Subcutaneous abdominal adipose tissue (tissue), 5 donors: ENCODE measurements at regions not wholly inside any gene's neighbourhood (a gene's known extent, or its start where the extent isn't known, plus 50 kb on each side); places are given as distances from the start of the nearest gene placed in this dataset.

Experiments
- H3K27ac ChIP-seq: one replicate; pipeline ENCODE4 v1.7.0; 2013; ENCODE audit warnings: low read depth, mild to moderate bottlenecking, inconsistent platforms, low read length, moderate library complexity
- H3K27me3 ChIP-seq, 5 donors: one replicate each; pipeline ENCODE4 v1.7.0; 2013; ENCODE audit warnings: low read length in 5 of 5, inconsistent platforms in 1 of 5; ENCODE audit not compliant: control insufficient read depth in 5 of 5, insufficient read depth in 4 of 5
- H3K36me3 ChIP-seq, 5 donors: one replicate each; pipeline ENCODE4 v1.7.0; 2013; ENCODE audit warnings: low read length in 5 of 5; ENCODE audit not compliant: control insufficient read depth in 5 of 5, insufficient read depth in 5 of 5
- H3K4me1 ChIP-seq, 5 donors: one replicate each; pipeline ENCODE4 v1.7.0; 2013; ENCODE audit warnings: low read length in 5 of 5, mild to moderate bottlenecking in 3 of 5, moderate library complexity in 1 of 5; ENCODE audit not compliant: control insufficient read depth in 5 of 5, insufficient read depth in 5 of 5
- H3K4me3 ChIP-seq, 5 donors: one replicate each; pipeline ENCODE4 v1.7.0; 2013; ENCODE audit warnings: low read length in 5 of 5, low read depth in 1 of 5
- H3K9ac ChIP-seq, 5 donors: one replicate each; pipeline ENCODE4 v1.7.0; 2013; ENCODE audit warnings: low read length in 5 of 5, mild to moderate bottlenecking in 4 of 5, moderate library complexity in 3 of 5
- H3K9me3 ChIP-seq, 5 donors: one replicate each; pipeline ENCODE4 v1.7.0; 2013; ENCODE audit warnings: low read length in 5 of 5; ENCODE audit not compliant: control insufficient read depth in 5 of 5
- donor health status: healthy.
- donor health status: healthy.
- donor health status: healthy.
- donor health status: healthy.
- donor health status: healthy.

- no peak overlapping the region for H3K9ac ChIP-seq
- no peaks in the 10 kb centered on the region for H3K27me3 ChIP-seq
- H3K4me1 ChIP-seq = no peaks in the 10 kb centered on the region
- H3K27ac ChIP-seq = no peak overlapping the region
- no peaks in the 10 kb centered on the region for H3K9me3 ChIP-seq
- no peaks in the 10 kb centered on the region for H3K36me3 ChIP-seq
- H3K4me3 ChIP-seq = no peak overlapping the region
These were observed 115.0 kb upstream of the ADAMTS18 start for GRCh38 chr16:77549876-77550275.

- Histone ChIP-seq H3K9ac (no peak overlapping the region), H3K4me1 (no peaks in the 10 kb centered on the region), H3K27ac (no peak overlapping the region), H3K9me3 (no peaks in the 10 kb centered on the region), H3K4me3 (no peak overlapping the region), H3K36me3 (no peaks in the 10 kb centered on the region), H3K27me3 (no peaks in the 10 kb centered on the region)
These were observed 116.5 kb upstream of the ADAMTS18 start for GRCh38 chr16:77551357-77551756.

GRCh38 chr16:77553130-77553529 is 118.3 kb upstream of the ADAMTS18 start:
- H3K36me3 ChIP-seq = no peaks in the 10 kb centered on the region
- no peaks in the 10 kb centered on the region for H3K4me1 ChIP-seq
- no peak overlapping the region for H3K27ac ChIP-seq
- H3K9ac ChIP-seq = no peak overlapping the region
- no peaks in the 10 kb centered on the region for H3K27me3 ChIP-seq
- H3K9me3 ChIP-seq = no peaks in the 10 kb centered on the region
- no peak overlapping the region for H3K4me3 ChIP-seq

GRCh38 chr16:77555126-77555525 is 120.3 kb upstream of the ADAMTS18 start:
- no peaks in the 10 kb centered on the region for H3K36me3 ChIP-seq
- H3K9ac ChIP-seq = no peak overlapping the region
- no peak overlapping the region for H3K4me3 ChIP-seq
- H3K27me3 ChIP-seq = no peaks in the 10 kb centered on the region
- H3K4me1 ChIP-seq = no peaks in the 10 kb centered on the region
- H3K9me3 ChIP-seq = no peaks in the 10 kb centered on the region
- no peak overlapping the region for H3K27ac ChIP-seq

- no peaks in the 10 kb centered on the region for H3K27me3 ChIP-seq
- H3K4me3 ChIP-seq = no peak overlapping the region
- H3K27ac ChIP-seq = no peak overlapping the region
- H3K4me1 ChIP-seq = no peaks in the 10 kb centered on the region
- no peaks in the 10 kb centered on the region for H3K36me3 ChIP-seq
- no peaks in the 10 kb centered on the region for H3K9me3 ChIP-seq
- H3K9ac ChIP-seq = no peak overlapping the region
These were observed 121.0 kb upstream of the ADAMTS18 start for GRCh38 chr16:77555791-77556190.

- Histone ChIP-seq H3K27me3 (no peaks in the 10 kb centered on the region), H3K9ac (no peak overlapping the region), H3K36me3 (no peaks in the 10 kb centered on the region), H3K9me3 (no peaks in the 10 kb centered on the region), H3K27ac (no peak overlapping the region), H3K4me3 (no peak overlapping the region), H3K4me1 (no peaks in the 10 kb centered on the region)
These were observed 121.5 kb upstream of the ADAMTS18 start for GRCh38 chr16:77556201-77556873.

GRCh38 chr16:77557385-77557784 is 122.6 kb upstream of the ADAMTS18 start:
- no peaks in the 10 kb centered on the region for H3K27me3 ChIP-seq
- H3K36me3 ChIP-seq = no peaks in the 10 kb centered on the region
- no peak overlapping the region for H3K4me3 ChIP-seq
- H3K27ac ChIP-seq = no peak overlapping the region
- no peaks in the 10 kb centered on the region for H3K9me3 ChIP-seq
- no peak overlapping the region for H3K9ac ChIP-seq
- no peaks in the 10 kb centered on the region for H3K4me1 ChIP-seq

GRCh38 chr16:77558786-77559185 is 124.0 kb upstream of the ADAMTS18 start:
- Histone ChIP-seq H3K4me3 (no peak overlapping the region), H3K4me1 (no peaks in the 10 kb centered on the region), H3K9me3 (no peaks in the 10 kb centered on the region), H3K36me3 (no peaks in the 10 kb centered on the region), H3K27ac (no peak overlapping the region), H3K27me3 (no peaks in the 10 kb centered on the region), H3K9ac (no peak overlapping the region)

GRCh38 chr16:77562497-77562896 is 127.7 kb upstream of the ADAMTS18 start:
- H3K9ac ChIP-seq = no peak overlapping the region
- peaks cover 0 to 11% (median 10%) of the 10 kb centered on the region in 5 donors for H3K4me1 ChIP-seq
- H3K27ac ChIP-seq = no peak overlapping the region
- no peaks in the 10 kb centered on the region for H3K9me3 ChIP-seq
- no peaks in the 10 kb centered on the region for H3K36me3 ChIP-seq
- H3K4me3 ChIP-seq = no peak overlapping the region
- no peaks in the 10 kb centered on the region for H3K27me3 ChIP-seq

- H3K27ac ChIP-seq = no peak overlapping the region
- no peaks in the 10 kb centered on the region for H3K9me3 ChIP-seq
These were observed 130.1 kb upstream of the ADAMTS18 start for GRCh38 chr16:77564791-77565390.

More at GRCh38 chr16:77564791-77565390, 130.1 kb upstream of the ADAMTS18 start:
- peaks cover 0 to 23% (median 11%) of the 10 kb centered on the region in 5 donors for H3K4me1 ChIP-seq
- H3K27me3 ChIP-seq = no peaks in the 10 kb centered on the region
- H3K36me3 ChIP-seq = no peaks in the 10 kb centered on the region
- H3K9ac ChIP-seq = no peak overlapping the region
- no peak overlapping the region for H3K4me3 ChIP-seq
